Panc1 (cell line): ENCODE measurements at regions not wholly inside any gene's neighbourhood (a gene's known extent, or its start where the extent isn't known, plus 50 kb on each side); places are given as distances from the start of the nearest gene placed in this dataset.
A peak's percentile ranks its signal among the peaks of the same experiment; 100 is the strongest.

Experiments used
- ATAC-seq: fragments of 200-7000 bp; cut with Tn5 transposase; 2 replicates; pipeline ENCODE4 v1.9.1; 2020; ENCODE audit warnings: mild to moderate bottlenecking, moderate library complexity
- BruUV-seq: library from RNA; stranded (reverse); fragments of 400-500 nt; replicated peaks from 2 replicates; lab custom pipeline; 2021; lab: Mats Ljungman, UMichigan
- CTCF ChIA-PET: fragments of 300-600 bp; sonication (Branson Sonifier 250); formaldehyde crosslinking; loops from one replicate; lab custom pipeline; 2022; ENCODE audit warnings: antibody characterized with exemption; lab: Charles Lee
- POLR2A ChIA-PET: fragments of 300-600 bp; sonication (Branson Sonifier 250); formaldehyde crosslinking; loops from one replicate; lab custom pipeline; 2022; ENCODE audit warnings: antibody characterized with exemption; lab: Charles Lee
- DNase-seq: peaks from one replicate; pipeline ENCODE4 v3.0.0-alpha.2; 2010; ENCODE audit warnings: low read depth, low spot score
- H3K27ac ChIP-seq: 2 replicates; pipeline ENCODE4 v1.5.1; 2011; ENCODE audit warnings: mild to moderate bottlenecking, low read length, inconsistent platforms
- H3K27me3 ChIP-seq: fragments of 200-500 bp; sonication (Bioruptor generic); 2 replicates; pipeline ENCODE4 v1.6.0; 2014; ENCODE audit warnings: low read length, inconsistent platforms; ENCODE audit not compliant: control insufficient read depth, insufficient read depth
- H3K36me3 ChIP-seq: fragments of 200-500 bp; sonication (Bioruptor generic); 2 replicates; pipeline ENCODE4 v1.5.1; 2014; ENCODE audit warnings: inconsistent platforms, mild to moderate bottlenecking, low read length, moderate library complexity; ENCODE audit not compliant: control insufficient read depth, insufficient read depth
- H3K4me1 ChIP-seq: 2 replicates; pipeline ENCODE4 v1.5.1; 2011; ENCODE audit warnings: inconsistent platforms, mild to moderate bottlenecking, low read length, moderate library complexity; ENCODE audit not compliant: control insufficient read depth, insufficient read depth
- H3K4me3 ChIP-seq, 2 experiments: 2 replicates each; pipeline ENCODE4 v1.5.1; 2011 to 2012; ENCODE audit warnings: low read depth in 2 of 2, low read length in 2 of 2, mild to moderate bottlenecking in 2 of 2, inconsistent platforms in 1 of 2, moderate library complexity in 1 of 2
- H3K9me3 ChIP-seq: fragments of 200-500 bp; sonication (Bioruptor generic); 2 replicates; pipeline ENCODE4 v1.5.1; 2014; ENCODE audit warnings: low read depth, mild to moderate bottlenecking, inconsistent platforms, low read length, moderate library complexity; ENCODE audit not compliant: control insufficient read depth, insufficient read depth
- CTCF ChIP-seq: fragments of 450-650 bp; IDR thresholded peaks from 2 replicates; pipeline ENCODE4 v1.5.1; 2017; ENCODE audit warnings: mild to moderate bottlenecking
- POLR2AphosphoS5 ChIP-seq: IDR thresholded peaks from 2 replicates; pipeline ENCODE4 v1.6.1; 2012; ENCODE audit warnings: mild to moderate bottlenecking, low read depth, low read length, moderate library complexity
- REST ChIP-seq, 2 experiments: IDR thresholded peaks; 2 replicates each; pipeline ENCODE4 v1.6.1; 2011 to 2012; ENCODE audit warnings: low read depth in 2 of 2, control low read depth in 1 of 2, low read length in 1 of 2, mild to moderate bottlenecking in 1 of 2, moderate library complexity in 1 of 2; ENCODE audit not compliant: insufficient read depth in 1 of 2
- SIN3A ChIP-seq: IDR thresholded peaks from 2 replicates; pipeline ENCODE4 v1.6.1; 2012; ENCODE audit warnings: low read depth, mild to moderate bottlenecking, low read length, moderate library complexity, borderline replicate concordance; ENCODE audit not compliant: insufficient read depth
- TCF7L2 ChIP-seq: IDR thresholded peaks from 2 replicates; pipeline ENCODE4 v1.6.1; 2011; ENCODE audit warnings: mild to moderate bottlenecking, low read depth, low read length, inconsistent platforms
- in situ Hi-C: cut with HindIII; loops from 2 replicates; pipeline ENCODE4 v1.10.0; 2016; ENCODE audit warnings: low sequenced_read_pairs, low pct_unique_long_range_greater_than_20kb
- intact Hi-C: fragments of 100-400 bp; cut with micrococcal nuclease; formaldehyde crosslinking; loops from one replicate; pipeline ENCODE4 v1.10.0; 2022; ENCODE audit not compliant: unreplicated experiment

GRCh38 chr12:78703820-78704525 lies 160.6 kb upstream of the SYT1 start:
- ATAC-seq, result peak; percentile 97
- CTCF ChIA-PET, result no interaction called here

GRCh38 chr12:78711954-78712353 lies 152.6 kb upstream of the SYT1 start:
- Histone ChIP-seq H3K4me1 (no peaks in the 10 kb centered on the region), H3K27ac (no peak overlapping the region), H3K36me3 (no peaks in the 10 kb centered on the region), H3K27me3 (no peaks in the 10 kb centered on the region), H3K4me3 (no peak overlapping the region), H3K9me3 (no peaks in the 10 kb centered on the region)
- no peak for ATAC-seq
- in situ Hi-C loops, result no loop called here
- no TSS peak for BruUV-seq
- DNase-seq, result no peak
- POLR2A ChIA-PET, result no interaction called here
- intact Hi-C loops, result no loop called here
- TF ChIP-seq TCF7L2, result no peak
- no peak for TF ChIP-seq CTCF
- TF ChIP-seq POLR2AphosphoS5, result no peak
- no peak for TF ChIP-seq REST (IDR thresholded peaks at IDR 0.05; ENCODE audit: insufficient read depth in 1 of 2, low read depth in 2 of 2, low read length in 1 of 2)
- no peak for TF ChIP-seq SIN3A
- CTCF ChIA-PET, result no interaction called here

More at GRCh38 chr12:78703820-78704525, 160.6 kb upstream of the SYT1 start:
- intact Hi-C loops, result no loop called here
- POLR2A ChIA-PET, result no interaction called here
- in situ Hi-C loops, result no loop called here
- Histone ChIP-seq H3K27ac (no peak overlapping the region), H3K4me3 (no peak overlapping the region), H3K36me3 (no peaks in the 10 kb centered on the region), H3K4me1 (no peaks in the 10 kb centered on the region; the same call in 1 of the 2 replicates), H3K9me3 (peaks cover 4% of the 10 kb centered on the region; the same call in 1 of the 2 replicates), H3K27me3 (no peaks in the 10 kb centered on the region)
- DNase-seq, result peak; percentile 76
- no TSS peak for BruUV-seq
- TF ChIP-seq TCF7L2, result 0 out of 2 replicates have a peak, but pooled peaks have one; percentile 47
- TF ChIP-seq SIN3A, result no peak
- no peak for TF ChIP-seq REST (IDR thresholded peaks at IDR 0.05; ENCODE audit: insufficient read depth in 1 of 2, low read depth in 2 of 2, low read length in 1 of 2)
